ENCODE measurements at regions not wholly inside any gene's neighbourhood (a gene's known extent, or its start where the extent isn't known, plus 50 kb on each side); places are given as distances from the start of the nearest gene placed in this dataset.

DNA sequence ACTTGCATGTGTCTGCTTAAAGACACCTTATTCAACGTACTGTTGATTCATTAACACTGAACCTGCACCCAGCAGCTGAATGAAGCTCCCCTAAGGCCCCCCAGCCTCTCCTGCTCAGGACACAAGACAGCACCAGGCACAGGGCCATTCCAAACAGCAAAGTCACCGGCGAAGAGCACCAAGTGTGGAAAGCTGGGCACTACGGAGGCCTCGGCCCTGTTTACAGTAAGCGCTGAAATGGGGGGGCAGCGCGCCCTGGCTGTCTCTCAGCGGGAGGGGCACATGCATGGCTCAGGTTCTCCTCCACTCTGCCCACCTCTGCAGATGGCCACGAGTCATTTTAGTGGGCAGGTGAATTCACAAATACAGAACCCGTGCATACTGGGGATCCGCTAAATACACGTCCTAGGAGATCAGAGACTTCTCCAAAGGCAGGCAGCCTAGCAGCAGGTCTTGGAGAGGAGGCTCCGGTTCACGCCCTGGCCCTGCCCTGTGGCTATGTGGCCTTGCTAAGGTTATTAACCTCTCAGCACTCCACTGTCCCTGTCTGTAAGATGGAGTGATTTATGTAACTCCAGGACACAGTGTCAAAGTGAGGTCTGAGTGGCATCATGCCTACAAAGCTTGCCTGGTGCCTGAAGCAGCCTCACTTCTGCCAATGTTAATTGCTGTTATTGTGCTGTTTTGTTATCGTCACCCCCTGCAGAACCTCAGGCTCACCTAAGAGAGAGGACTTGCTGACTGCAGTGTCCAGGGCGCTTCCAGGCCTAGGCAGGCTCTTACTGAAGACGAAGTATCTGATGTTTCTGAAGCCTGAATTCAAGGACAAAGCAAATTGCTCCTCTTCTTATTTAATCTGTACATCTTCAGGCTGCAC is 207.4 kb upstream of the SOX1 start:
- no peaks in the 10 kb centered on the region for H3K4me1 ChIP-seq (ENCODE audit: low read depth)
- ATAC-seq = no peak
- no peak overlapping the region for H3K4me3 ChIP-seq
- no peaks in the 10 kb centered on the region for H3K36me3 ChIP-seq (ENCODE audit: low read depth)
- TF ChIP-seq CTCF (IDR thresholded peaks at IDR 0.05) = no peak
- no peaks in the 10 kb centered on the region for H3K9me3 ChIP-seq
- intact Hi-C loops (cut with DNase I, micrococcal nuclease) = no loop called here
- no peak for DNase-seq

GRCh38 chr13:111860231-111860552 is 206.8 kb upstream of the SOX1 start:
- Histone ChIP-seq H3K4me3 (no peak overlapping the region), H3K9me3 (no peaks in the 10 kb centered on the region), H3K4me1 (ENCODE audit: low read depth) (no peaks in the 10 kb centered on the region), H3K36me3 (ENCODE audit: low read depth) (no peaks in the 10 kb centered on the region)
- ATAC-seq (no peak), DNase-seq (no peak)
- intact Hi-C loops (cut with DNase I, micrococcal nuclease) = no loop called here
- TF ChIP-seq CTCF (IDR thresholded peaks at IDR 0.05) = no peak

DNA sequence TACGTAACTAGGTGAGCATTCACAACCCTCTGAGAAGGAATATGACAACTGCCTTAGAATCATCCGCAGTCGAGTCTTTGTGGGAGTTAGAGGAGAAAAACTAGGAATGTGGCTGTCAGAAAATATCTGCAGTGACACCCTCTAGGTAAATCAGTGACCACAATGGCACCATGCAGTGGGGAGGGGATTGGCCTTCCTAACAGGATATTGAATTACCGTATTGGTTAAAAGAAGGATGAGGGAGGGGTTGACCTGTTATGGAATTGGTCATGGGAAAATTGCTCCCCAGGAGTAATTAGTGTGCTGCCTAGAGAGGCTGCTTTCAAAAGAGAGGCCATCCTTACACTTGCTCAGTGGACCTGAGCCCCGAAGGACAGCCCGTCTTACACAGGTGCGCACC is 205.6 kb upstream of the SOX1 start:
- H3K36me3 ChIP-seq (ENCODE audit: low read depth) = no peaks in the 10 kb centered on the region
- ATAC-seq (no peak), DNase-seq (no peak)
- no peak overlapping the region for H3K4me3 ChIP-seq
- H3K9me3 ChIP-seq = no peaks in the 10 kb centered on the region
- no peaks in the 10 kb centered on the region for H3K4me1 ChIP-seq (ENCODE audit: low read depth)
- intact Hi-C loops (cut with DNase I, micrococcal nuclease) = no loop called here
- no peak for TF ChIP-seq CTCF (IDR thresholded peaks at IDR 0.05)

GRCh38 chr13:111861766-111862366 is 205.1 kb upstream of the SOX1 start:
- DNase-seq (no peak), ATAC-seq (no peak)
- no peak for TF ChIP-seq CTCF (IDR thresholded peaks at IDR 0.05)
- intact Hi-C loops (cut with DNase I, micrococcal nuclease) = no loop called here
- H3K4me1 ChIP-seq (ENCODE audit: low read depth) = no peaks in the 10 kb centered on the region
- no peak overlapping the region for H3K4me3 ChIP-seq
- H3K9me3 ChIP-seq = no peaks in the 10 kb centered on the region
- no peaks in the 10 kb centered on the region for H3K36me3 ChIP-seq (ENCODE audit: low read depth)

DNA sequence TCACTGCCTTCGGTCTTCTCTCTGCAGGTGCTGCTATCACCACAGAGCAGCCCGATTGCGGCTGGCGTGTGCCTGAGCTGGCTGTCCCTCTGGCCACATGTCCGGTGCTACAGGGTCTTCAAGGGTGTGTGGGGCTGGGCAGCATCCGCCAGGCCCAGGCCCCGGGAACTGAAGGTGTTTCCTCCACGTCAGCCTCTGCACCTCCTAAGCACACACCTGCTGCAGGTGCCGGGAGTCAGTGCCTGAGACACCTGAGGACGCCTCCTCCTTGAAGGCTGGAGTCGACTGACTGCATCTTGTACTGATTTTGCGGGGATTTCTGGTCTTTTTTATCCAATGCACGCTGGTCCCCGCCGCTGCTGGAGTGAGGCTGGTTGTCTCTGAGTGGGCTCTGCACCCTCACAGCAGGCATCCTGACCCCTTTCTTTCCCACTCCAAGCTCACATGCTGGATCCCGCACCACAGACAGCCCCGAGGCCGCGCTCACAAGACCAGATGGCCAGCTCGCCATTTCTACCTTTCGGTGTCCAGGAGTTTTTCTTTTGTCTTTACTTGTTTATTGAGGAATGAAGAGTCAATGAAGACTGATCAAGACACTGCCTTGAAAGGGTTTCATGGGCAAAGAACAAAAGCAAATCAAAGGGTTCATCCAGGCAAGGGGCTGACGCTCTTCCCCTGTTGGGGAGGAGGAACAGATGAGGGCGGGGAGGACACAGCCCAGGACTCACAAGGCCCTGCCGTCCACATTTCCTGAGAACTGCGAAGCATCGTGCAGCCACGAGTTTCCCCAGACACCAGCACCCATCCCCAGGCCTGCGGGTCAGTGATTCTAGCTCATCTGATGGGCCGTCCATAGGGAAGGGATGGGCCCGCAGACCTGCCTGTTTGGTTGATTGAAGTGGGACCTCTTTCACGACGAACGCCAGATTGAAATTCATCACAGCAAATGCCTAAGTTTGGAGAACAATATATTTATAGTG is 203.8 kb upstream of the SOX1 start:
- no peak for TF ChIP-seq CTCF (IDR thresholded peaks at IDR 0.05)
- ATAC-seq (no peak), DNase-seq (no peak)
- H3K4me3 ChIP-seq = no peak overlapping the region
- no peaks in the 10 kb centered on the region for H3K4me1 ChIP-seq (ENCODE audit: low read depth)
- no peaks in the 10 kb centered on the region for H3K9me3 ChIP-seq
- H3K36me3 ChIP-seq (ENCODE audit: low read depth) = no peaks in the 10 kb centered on the region
- intact Hi-C loops (cut with DNase I, micrococcal nuclease) = no loop called here
